Loucy (cell line): ENCODE measurements at regions not wholly inside any gene's neighbourhood (a gene's known extent, or its start where the extent isn't known, plus 50 kb on each side); places are given as distances from the start of the nearest gene placed in this dataset.

Source experiments
- CTCF ChIP-seq: fragments of 200-600 bp; sonication (generic); conservative IDR thresholded peaks from 2 replicates; pipeline ENCODE4 v1.5.1; 2014; ENCODE audit warnings: mild to moderate bottlenecking, antibody characterized with exemption, low read length
- EZH2phosphoT487 ChIP-seq: fragments of 200-600 bp; IDR thresholded peaks from 2 replicates; pipeline ENCODE4 v1.6.1; 2018; ENCODE audit warnings: antibody characterized with exemption, mild to moderate bottlenecking, moderate library complexity, borderline replicate concordance

- TF ChIP-seq CTCF = no peak
- TF ChIP-seq EZH2phosphoT487 = no peak
These were observed 359.9 kb downstream of the TNS1 start for GRCh38 chr2:217642944-217643343.
